COLO829 (cell line): ENCODE measurements at regions not wholly inside any gene's neighbourhood (a gene's known extent, or its start where the extent isn't known, plus 50 kb on each side); places are given as distances from the start of the nearest gene placed in this dataset.

Experiments used
- DNase-seq: peaks from one replicate; pipeline ENCODE4 v3.0.0; 2012; ENCODE audit warnings: low spot score

- DNase-seq = no peak
Observed at GRCh38 chr1:22350171-22350923, 101.3 kb upstream of the ZBTB40 start.

GRCh38 chr1:22350924-22351767 lies 100.5 kb upstream of the ZBTB40 start:
- no peak for DNase-seq

GRCh38 chr1:22351768-22352080 lies 99.9 kb upstream of the ZBTB40 start:
- no peak for DNase-seq

GRCh38 chr1:22352355-22352754 lies 99.3 kb upstream of the ZBTB40 start:
- no peak for DNase-seq

GRCh38 chr1:22352896-22353295 lies 98.8 kb upstream of the ZBTB40 start:
- no peak for DNase-seq

- DNase-seq = no peak
Observed at GRCh38 chr1:22359427-22359826, 92.2 kb upstream of the ZBTB40 start.

- DNase-seq = no peak
Observed at GRCh38 chr1:22362626-22363402, 88.8 kb upstream of the ZBTB40 start.

- no peak for DNase-seq
Observed at GRCh38 chr1:22363403-22364325, 88.0 kb upstream of the ZBTB40 start.

- DNase-seq = no peak
Observed at GRCh38 chr1:22364326-22364650, 87.4 kb upstream of the ZBTB40 start.

GRCh38 chr1:22364764-22365163 lies 86.9 kb upstream of the ZBTB40 start:
- no peak for DNase-seq

GRCh38 chr1:22365331-22366295 lies 86.0 kb upstream of the ZBTB40 start:
- no peak for DNase-seq

- no peak for DNase-seq
Observed at GRCh38 chr1:22366346-22366745, 85.3 kb upstream of the ZBTB40 start.

GRCh38 chr1:22368125-22368524 lies 83.5 kb upstream of the ZBTB40 start:
- no peak for DNase-seq

- DNase-seq = no peak
Observed at GRCh38 chr1:22369294-22370189, 82.1 kb upstream of the ZBTB40 start.

GRCh38 chr1:22370190-22370498 lies 81.5 kb upstream of the ZBTB40 start:
- no peak for DNase-seq

GRCh38 chr1:22371408-22371807 lies 80.2 kb upstream of the ZBTB40 start:
- DNase-seq = no peak

- DNase-seq = no peak
Observed at GRCh38 chr1:22373252-22373651, 78.4 kb upstream of the ZBTB40 start.

GRCh38 chr1:22374001-22374400 lies 77.7 kb upstream of the ZBTB40 start:
- DNase-seq = no peak

GRCh38 chr1:22375601-22376000 lies 76.0 kb upstream of the ZBTB40 start:
- no peak for DNase-seq

GRCh38 chr1:22376001-22376400 lies 75.7 kb upstream of the ZBTB40 start:
- no peak for DNase-seq
